ENCODE measurements at regions not wholly inside any gene's neighbourhood (a gene's known extent, or its start where the extent isn't known, plus 50 kb on each side); places are given as distances from the start of the nearest gene placed in this dataset.

DNA sequence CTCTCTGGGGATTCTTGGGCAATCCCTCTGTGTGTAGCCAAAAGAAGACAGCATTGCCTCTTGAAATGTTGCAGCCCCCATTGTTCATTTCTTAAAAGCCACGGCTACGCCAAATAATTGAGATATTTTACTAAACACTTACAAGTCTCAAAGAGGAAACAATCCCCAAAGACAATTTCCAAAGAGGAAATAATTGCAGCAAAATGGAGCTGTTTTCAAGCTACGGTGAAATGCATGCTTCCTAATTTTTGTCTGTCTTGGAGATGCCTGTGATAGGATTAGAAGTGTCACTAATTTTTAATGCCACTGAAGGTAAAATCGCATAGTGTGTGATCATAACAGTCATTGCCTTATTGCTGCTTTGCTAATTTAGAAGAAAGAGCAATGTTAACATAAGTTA lies 72.9 kb upstream of the NAMPT start:
- Mint-ChIP-seq H3K9me3 (ENCODE audit: low read depth, unreplicated experiment) (peaks cover 13% of the 10 kb centered on the region), H3K4me3 (ENCODE audit: low read depth, unreplicated experiment) (no peak overlapping the region), H3K27ac (ENCODE audit: unreplicated experiment) (peak overlapping the region; percentile 96), H3K36me3 (ENCODE audit: insufficient read depth, unreplicated experiment) (peaks cover 10% of the 10 kb centered on the region), H3K4me1 (ENCODE audit: low read depth, unreplicated experiment) (peaks cover 34% of the 10 kb centered on the region), H3K27me3 (ENCODE audit: unreplicated experiment) (no peaks in the 10 kb centered on the region)
- TF ChIP-seq, protein P1, sequence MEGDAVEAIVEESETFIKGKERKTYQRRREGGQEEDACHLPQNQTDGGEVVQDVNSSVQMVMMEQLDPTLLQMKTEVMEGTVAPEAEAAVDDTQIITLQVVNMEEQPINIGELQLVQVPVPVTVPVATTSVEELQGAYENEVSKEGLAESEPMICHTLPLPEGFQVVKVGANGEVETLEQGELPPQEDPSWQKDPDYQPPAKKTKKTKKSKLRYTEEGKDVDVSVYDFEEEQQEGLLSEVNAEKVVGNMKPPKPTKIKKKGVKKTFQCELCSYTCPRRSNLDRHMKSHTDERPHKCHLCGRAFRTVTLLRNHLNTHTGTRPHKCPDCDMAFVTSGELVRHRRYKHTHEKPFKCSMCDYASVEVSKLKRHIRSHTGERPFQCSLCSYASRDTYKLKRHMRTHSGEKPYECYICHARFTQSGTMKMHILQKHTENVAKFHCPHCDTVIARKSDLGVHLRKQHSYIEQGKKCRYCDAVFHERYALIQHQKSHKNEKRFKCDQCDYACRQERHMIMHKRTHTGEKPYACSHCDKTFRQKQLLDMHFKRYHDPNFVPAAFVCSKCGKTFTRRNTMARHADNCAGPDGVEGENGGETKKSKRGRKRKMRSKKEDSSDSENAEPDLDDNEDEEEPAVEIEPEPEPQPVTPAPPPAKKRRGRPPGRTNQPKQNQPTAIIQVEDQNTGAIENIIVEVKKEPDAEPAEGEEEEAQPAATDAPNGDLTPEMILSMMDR (IDR thresholded peaks at IDR 0.05; ENCODE audit: unreplicated experiment), result no peak
- BruUV-seq (replicated peaks), result TSS peak; percentile 96
- DNase-seq, result no peak
- intact Hi-C loops (cut with micrococcal nuclease; ENCODE audit: unreplicated experiment), result loop anchor here (1.0 to 5.0 kb wide), 3 partner anchors 68 to 105 kb away; no protein-coding TSS in a partner anchor
- CTCF ChIA-PET, result interaction anchor here (1.0 to 1.7 kb wide), 5 partner anchors 68 to 379 kb away, joined by 3 to 13 read pairs (median 3); partner anchors contain the start of gene NAMPT

DNA sequence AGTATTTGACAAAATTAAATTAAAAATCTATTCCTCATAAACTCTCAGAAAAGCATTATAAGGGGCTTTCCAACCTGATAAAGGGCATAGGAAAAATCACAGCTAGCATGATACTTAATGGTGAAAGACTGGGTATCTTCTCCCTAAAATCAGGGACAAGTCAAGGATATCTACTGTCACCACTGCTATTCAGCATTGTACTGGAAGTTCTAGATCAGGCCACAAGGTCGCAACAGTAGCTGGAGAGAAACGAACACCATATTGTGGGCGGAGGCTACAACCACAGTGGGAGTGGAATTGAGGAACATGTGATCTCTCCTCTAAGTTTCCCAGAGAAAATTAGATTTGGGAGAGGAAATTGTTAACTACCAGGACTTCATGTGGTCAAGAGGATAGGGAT lies 70.0 kb upstream of the NAMPT start:
- CTCF ChIA-PET, result no interaction called here
- Mint-ChIP-seq H3K9me3 (ENCODE audit: low read depth, unreplicated experiment) (peaks cover 7% of the 10 kb centered on the region), H3K27me3 (ENCODE audit: unreplicated experiment) (no peaks in the 10 kb centered on the region), H3K4me3 (ENCODE audit: low read depth, unreplicated experiment) (no peak overlapping the region), H3K27ac (ENCODE audit: unreplicated experiment) (no peak overlapping the region), H3K4me1 (ENCODE audit: low read depth, unreplicated experiment) (peaks cover 34% of the 10 kb centered on the region), H3K36me3 (ENCODE audit: insufficient read depth, unreplicated experiment) (peaks cover 10% of the 10 kb centered on the region)
- TF ChIP-seq, protein P1 (IDR thresholded peaks at IDR 0.05; ENCODE audit: unreplicated experiment), result no peak
- DNase-seq, result no peak
- no TSS peak for BruUV-seq (replicated peaks)
- intact Hi-C loops (cut with micrococcal nuclease; ENCODE audit: unreplicated experiment), result loop anchor here (5.0 kb wide), 1 partner anchor 68 kb away; no protein-coding TSS in a partner anchor

DNA sequence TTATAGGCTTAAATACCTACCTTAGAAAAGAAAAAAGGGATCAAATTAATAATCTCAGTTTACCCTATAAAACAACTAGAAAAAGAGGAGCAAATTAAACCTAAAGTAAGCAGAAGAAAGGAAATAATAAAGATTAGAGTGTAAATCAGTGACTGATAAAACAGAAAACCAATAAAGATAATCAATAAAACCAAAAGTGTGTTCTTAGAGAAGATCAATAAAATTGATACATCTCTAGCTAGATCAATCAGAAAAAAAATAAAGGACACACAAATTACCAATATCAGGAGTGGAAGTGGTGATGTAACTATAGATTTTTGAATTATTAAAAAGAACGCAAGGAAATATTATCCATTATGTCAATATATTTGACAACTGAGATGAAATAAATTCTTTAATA lies 69.2 kb upstream of the NAMPT start:
- Mint-ChIP-seq H3K9me3 (ENCODE audit: low read depth, unreplicated experiment) (peaks cover 9% of the 10 kb centered on the region), H3K27me3 (ENCODE audit: unreplicated experiment) (no peaks in the 10 kb centered on the region), H3K4me1 (ENCODE audit: low read depth, unreplicated experiment) (peaks cover 29% of the 10 kb centered on the region), H3K4me3 (ENCODE audit: low read depth, unreplicated experiment) (no peak overlapping the region), H3K27ac (ENCODE audit: unreplicated experiment) (no peak overlapping the region), H3K36me3 (ENCODE audit: insufficient read depth, unreplicated experiment) (peaks cover 6% of the 10 kb centered on the region)
- CTCF ChIA-PET, result no interaction called here
- intact Hi-C loops (cut with micrococcal nuclease; ENCODE audit: unreplicated experiment), result no loop called here
- no peak for DNase-seq
- no TSS peak for BruUV-seq (replicated peaks)
- TF ChIP-seq, protein P1 (IDR thresholded peaks at IDR 0.05; ENCODE audit: unreplicated experiment), result no peak

DNA sequence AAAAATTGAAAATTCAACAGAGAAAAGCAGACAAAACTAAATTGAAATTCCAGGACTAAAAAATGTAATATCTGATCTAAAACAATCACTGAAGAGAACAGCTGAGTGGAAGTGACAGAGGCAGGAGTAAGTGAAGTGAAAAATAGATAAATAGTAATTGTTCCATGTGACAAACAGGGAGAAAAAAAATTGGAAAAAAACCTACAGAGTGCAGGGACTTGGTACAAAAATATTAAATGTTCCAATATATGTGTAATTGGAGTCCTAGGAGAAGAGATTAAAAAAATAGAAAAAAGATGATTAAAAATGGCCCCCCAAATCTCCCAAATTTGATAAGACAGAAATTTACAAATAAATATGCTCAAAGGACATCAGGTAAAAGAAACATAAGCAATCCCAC lies 63.4 kb upstream of the NAMPT start:
- Mint-ChIP-seq H3K36me3 (ENCODE audit: insufficient read depth, unreplicated experiment) (peaks cover 27% of the 10 kb centered on the region), H3K9me3 (ENCODE audit: low read depth, unreplicated experiment) (peaks cover 19% of the 10 kb centered on the region), H3K4me3 (ENCODE audit: low read depth, unreplicated experiment) (no peak overlapping the region), H3K27ac (ENCODE audit: unreplicated experiment) (peak overlapping the region; percentile 98), H3K4me1 (ENCODE audit: low read depth, unreplicated experiment) (peaks cover 42% of the 10 kb centered on the region), H3K27me3 (ENCODE audit: unreplicated experiment) (no peaks in the 10 kb centered on the region)
- TF ChIP-seq, protein P1 (IDR thresholded peaks at IDR 0.05; ENCODE audit: unreplicated experiment), result no peak
- intact Hi-C loops (cut with micrococcal nuclease; ENCODE audit: unreplicated experiment), result loop anchor here (5.0 kb wide), 1 partner anchor 66 kb away; the partner anchor contains the start of gene NAMPT
- no peak for DNase-seq
- CTCF ChIA-PET, result no interaction called here
- BruUV-seq (replicated peaks), result no TSS peak

Data from Calu3 (cell line).